ENCODE measurements at regions not wholly inside any gene's neighbourhood (a gene's known extent, or its start where the extent isn't known, plus 50 kb on each side); places are given as distances from the start of the nearest gene placed in this dataset.

DNA sequence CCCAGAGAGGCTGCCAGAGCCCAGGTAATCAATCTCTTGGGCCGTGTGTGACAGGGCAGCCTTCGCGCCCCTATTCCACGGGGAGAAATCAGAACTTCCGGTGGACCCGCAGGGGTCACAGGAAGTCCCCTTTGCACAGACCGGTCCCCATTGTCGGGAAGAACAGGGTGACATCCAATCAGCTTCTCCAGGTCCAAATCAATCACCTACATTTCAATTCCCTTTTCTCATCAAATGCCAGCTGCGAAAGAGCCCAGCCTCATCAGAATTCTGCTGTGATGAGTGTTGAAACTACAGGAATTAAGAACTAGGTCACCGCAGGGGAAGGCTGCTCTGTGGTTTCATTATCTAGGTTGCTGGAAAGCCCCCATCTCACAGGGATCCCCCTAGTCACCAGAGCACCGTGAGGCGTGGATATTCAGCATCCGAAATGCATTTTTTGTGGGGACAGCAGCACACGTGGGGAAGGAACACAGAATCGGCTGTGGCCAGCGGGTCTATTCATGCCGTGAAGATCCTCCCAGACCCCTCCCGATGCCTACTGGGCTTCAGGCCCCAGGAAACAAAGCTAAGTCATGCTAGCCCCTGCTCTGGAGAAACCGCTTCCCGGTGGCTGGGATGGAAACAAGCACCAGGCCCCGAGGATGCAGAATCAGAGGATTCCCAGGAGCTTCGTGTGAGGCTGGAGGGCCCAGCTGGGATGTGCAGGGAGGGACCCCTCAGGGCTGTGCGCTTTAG is 193.7 kb upstream of the ID2 start:
- TF ChIP-seq EZH2 (IDR thresholded peaks at IDR 0.05; ENCODE audit: borderline replicate concordance, low read depth, low read length, poor library complexity, severe bottlenecking) (no peak), CTCF (conservative IDR thresholded peaks at IDR 0.05; ENCODE audit: low read depth, low read length) (no peak)
